Pancreas (tissue), 10 donors: ENCODE measurements at regions not wholly inside any gene's neighbourhood (a gene's known extent, or its start where the extent isn't known, plus 50 kb on each side); places are given as distances from the start of the nearest gene placed in this dataset.

Experiments used
- ATAC-seq, 4 donors: fragments of 200-7000 bp; cut with Tn5 transposase; one replicate each; pipeline versions ENCODE4 v1.8.0 to v1.9.1; 2020; ENCODE audit warnings: mild to moderate bottlenecking in 4 of 4, moderate library complexity in 4 of 4
- DNase-seq, 6 donors: peaks; one replicate each; pipeline ENCODE4 v3.0.0-alpha.2; 2020
- FAIRE-seq: peaks from 2 replicates; lab custom pipeline; 2012; peaks lifted over from hg19 to GRCh38; lab: Jason Lieb, UNC
- H3K27ac ChIP-seq, 4 donors: fragments of 200-600 bp; sonication (generic); 1 replicate in 3 of 4; 2 replicates in 1 of 4; pipeline versions ENCODE4 v1.5.0 to v1.8.0; 2020
- H3K27me3 ChIP-seq, 4 donors: fragments of 200-600 bp; one replicate each; pipeline ENCODE4 v1.8.0; 2021
- H3K36me3 ChIP-seq, 3 donors: fragments of 200-600 bp; sonication (generic) in 1 of 3; one replicate each; pipeline versions ENCODE4 v1.5.0 to v1.8.0; 2020 to 2021
- H3K4me1 ChIP-seq, 3 donors: fragments of 200-600 bp; one replicate each; pipeline ENCODE4 v1.8.0; 2021
- H3K4me3 ChIP-seq, 4 donors: fragments of 200-600 bp; sonication (generic) in 2 of 4; one replicate each; pipeline versions ENCODE4 v1.5.0 to v1.8.0; 2020 to 2021
- H3K9me3 ChIP-seq, 4 donors: fragments of 200-600 bp; one replicate each; pipeline ENCODE4 v1.8.0; 2021
- CTCF ChIP-seq, 4 donors: fragments of 200-600 bp; sonication (generic) in 3 of 4; IDR thresholded peaks; one replicate each; pipeline versions ENCODE4 v1.5.0 to v1.8.0; 2021; ENCODE audit warnings: antibody characterized with exemption in 4 of 4
- WGBS, 2 donors: extraction: QIAGEN DNeasy Blood & Tissue Kit; methylation state at CpG; one replicate each; pipeline ENCODE4 v1.1.7; 2013; 5-methylcytosine and 5-hydroxymethylcytosine counted together
- intact Hi-C, 3 donors: fragments of 100-400 bp; cut with DNase I; formaldehyde crosslinking; loops; one replicate each; pipeline versions ENCODE4 v1.11.1 to v1.14.2; 2022
- donor health status: healthy with polysubstance abuse.
- donor health status: DM: no; HTN: no; CAD: no; lungs with moderate emphysema.
- donor health status: DM: no; HTN: no; CAD: no.
- donor health status: control.
- donor health status: control.
- donor health status: Bipolar disorder and iron deficiency.
- donor health status: DM: yes; HTN: yes; CAD: no.
- donor health status: DM: no; HTN: no; CAD: no.
- donor health status: DM: no; HTN: no; CAD: no.
- donor health status: DM: yes; HTN: yes; CAD: no.

GRCh38 chr10:128213156-128213555 lies 86.9 kb upstream of the MKI67 start:
- Histone ChIP-seq H3K4me3 (no peak overlapping the region), H3K27ac (no peak overlapping the region), H3K4me1 (no peaks in the 10 kb centered on the region), H3K27me3 (no peaks in the 10 kb centered on the region), H3K9me3 (no peaks in the 10 kb centered on the region), H3K36me3 (no peaks in the 10 kb centered on the region)
- WGBS, 2 donors, result 74 to 75% methylated on average over 7 of the region's 7 CpGs
- intact Hi-C loops, result no loop called here
- no peak for TF ChIP-seq CTCF (IDR thresholded peaks at IDR 0.05)
- ATAC-seq (no peak), FAIRE-seq (no peak), DNase-seq (no peak)

GRCh38 chr10:128215733-128216132 lies 89.5 kb upstream of the MKI67 start:
- DNase-seq, result no peak
- Histone ChIP-seq H3K9me3 (no peaks in the 10 kb centered on the region), H3K36me3 (no peaks in the 10 kb centered on the region), H3K4me1 (no peaks in the 10 kb centered on the region), H3K27ac (no peak overlapping the region), H3K4me3 (no peak overlapping the region), H3K27me3 (no peaks in the 10 kb centered on the region)
- ATAC-seq, result no peak
- TF ChIP-seq CTCF (IDR thresholded peaks at IDR 0.05), result no peak
- 60 to 81% methylated on average over 8 of the region's 8 CpGs for WGBS, 2 donors
- intact Hi-C loops, result no loop called here
- FAIRE-seq, result no peak

- no peak for ATAC-seq
- Histone ChIP-seq H3K4me3 (no peak overlapping the region), H3K27ac (no peak overlapping the region), H3K36me3 (no peaks in the 10 kb centered on the region), H3K9me3 (no peaks in the 10 kb centered on the region), H3K27me3 (no peaks in the 10 kb centered on the region), H3K4me1 (no peaks in the 10 kb centered on the region)
- TF ChIP-seq CTCF (IDR thresholded peaks at IDR 0.05), result no peak
- no peak for FAIRE-seq
- intact Hi-C loops, result no loop called here
- 75 to 92% methylated on average over 7 of the region's 7 CpGs for WGBS, 2 donors
- no peak for DNase-seq
Observed at GRCh38 chr10:128217136-128217535, 90.9 kb upstream of the MKI67 start.

GRCh38 chr10:128218161-128218560 lies 91.9 kb upstream of the MKI67 start:
- TF ChIP-seq CTCF (IDR thresholded peaks at IDR 0.05), result no peak
- no peak overlapping the region for H3K4me3 ChIP-seq
- H3K9me3 ChIP-seq, result no peaks in the 10 kb centered on the region
- intact Hi-C loops, result no loop called here
- no peaks in the 10 kb centered on the region for H3K36me3 ChIP-seq
- no peaks in the 10 kb centered on the region for H3K4me1 ChIP-seq
- FAIRE-seq (no peak), ATAC-seq (no peak), DNase-seq (no peak)
- WGBS, 2 donors, result 56 to 70% methylated on average over 4 of the region's 4 CpGs
- H3K27ac ChIP-seq, result no peak overlapping the region
- H3K27me3 ChIP-seq, result no peaks in the 10 kb centered on the region

- H3K4me1 ChIP-seq, result no peaks in the 10 kb centered on the region
- H3K9me3 ChIP-seq, result no peaks in the 10 kb centered on the region
- no peaks in the 10 kb centered on the region for H3K36me3 ChIP-seq
- no peaks in the 10 kb centered on the region for H3K27me3 ChIP-seq
- ATAC-seq (no peak), DNase-seq (no peak), FAIRE-seq (no peak)
- WGBS, 2 donors, result 61 to 79% methylated on average over 1 of the region's 1 CpG
- intact Hi-C loops, result no loop called here
- H3K27ac ChIP-seq, result no peak overlapping the region
- H3K4me3 ChIP-seq, result no peak overlapping the region
- TF ChIP-seq CTCF (IDR thresholded peaks at IDR 0.05), result no peak
Observed at GRCh38 chr10:128219295-128219694, 93.1 kb upstream of the MKI67 start.
